ENCODE measurements at regions not wholly inside any gene's neighbourhood (a gene's known extent, or its start where the extent isn't known, plus 50 kb on each side); places are given as distances from the start of the nearest gene placed in this dataset.

GRCh38 chr2:18077704-18078103, 199.2 kb downstream of the KCNS3 start:
- TF ChIP-seq HNF4A (conservative IDR thresholded peaks at IDR 0.05) (no peak), GABPA (IDR thresholded peaks at IDR 0.05 in 1 of 2, conservative IDR thresholded peaks at IDR 0.05 in 1 of 2) (no peak), RAD21 (IDR thresholded peaks at IDR 0.05) (no peak), YY1 (IDR thresholded peaks at IDR 0.05) (no peak), JUND (IDR thresholded peaks at IDR 0.05) (no peak), RXRA (IDR thresholded peaks at IDR 0.05) (no peak), FOXA2 (IDR thresholded peaks at IDR 0.05) (no peak), ZBTB33 (IDR thresholded peaks at IDR 0.05) (no peak), NR2F2 (IDR thresholded peaks at IDR 0.05) (no peak), EGR1 (IDR thresholded peaks at IDR 0.05; ENCODE audit: low read depth in 2 of 2) (no peak)
- TF ChIP-seq, protein P1, sequence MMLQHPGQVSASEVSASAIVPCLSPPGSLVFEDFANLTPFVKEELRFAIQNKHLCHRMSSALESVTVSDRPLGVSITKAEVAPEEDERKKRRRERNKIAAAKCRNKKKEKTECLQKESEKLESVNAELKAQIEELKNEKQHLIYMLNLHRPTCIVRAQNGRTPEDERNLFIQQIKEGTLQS (IDR thresholded peaks at IDR 0.05): no peak
- TF ChIP-seq, protein P2, sequence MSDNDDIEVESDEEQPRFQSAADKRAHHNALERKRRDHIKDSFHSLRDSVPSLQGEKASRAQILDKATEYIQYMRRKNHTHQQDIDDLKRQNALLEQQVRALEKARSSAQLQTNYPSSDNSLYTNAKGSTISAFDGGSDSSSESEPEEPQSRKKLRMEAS (IDR thresholded peaks at IDR 0.05): no peak
- H3K9ac ChIP-seq (ENCODE audit: low read depth in 1 of 2, low read length in 2 of 2): no peak overlapping the region
- H3K4me3 ChIP-seq (ENCODE audit: low read depth in 1 of 3, low read length in 3 of 3): no peak overlapping the region
- H3K27me3 ChIP-seq (ENCODE audit: control insufficient read depth in 4 of 4, insufficient read depth in 4 of 4, low read length in 3 of 4): peaks cover 0 to 6% (median 0%) of the 10 kb centered on the region in 4 donors
- no peak for DNase-seq (ENCODE audit: low spot score)
- no peaks in the 10 kb centered on the region for H3K9me3 ChIP-seq (ENCODE audit: control insufficient read depth in 4 of 4, low read length in 3 of 4)
- H3K27ac ChIP-seq (ENCODE audit: low read depth in 1 of 2, low read length in 2 of 2): no peak overlapping the region
- 75% methylated on average over 1 of the region's 1 CpG for WGBS
- H3K4me1 ChIP-seq (ENCODE audit: control insufficient read depth in 4 of 4, insufficient read depth in 4 of 4, low read length in 3 of 4): no peaks in the 10 kb centered on the region
- no peaks in the 10 kb centered on the region for H3K36me3 ChIP-seq (ENCODE audit: control insufficient read depth in 4 of 4, insufficient read depth in 3 of 4, low read depth in 1 of 4, low read length in 3 of 4)

DNA sequence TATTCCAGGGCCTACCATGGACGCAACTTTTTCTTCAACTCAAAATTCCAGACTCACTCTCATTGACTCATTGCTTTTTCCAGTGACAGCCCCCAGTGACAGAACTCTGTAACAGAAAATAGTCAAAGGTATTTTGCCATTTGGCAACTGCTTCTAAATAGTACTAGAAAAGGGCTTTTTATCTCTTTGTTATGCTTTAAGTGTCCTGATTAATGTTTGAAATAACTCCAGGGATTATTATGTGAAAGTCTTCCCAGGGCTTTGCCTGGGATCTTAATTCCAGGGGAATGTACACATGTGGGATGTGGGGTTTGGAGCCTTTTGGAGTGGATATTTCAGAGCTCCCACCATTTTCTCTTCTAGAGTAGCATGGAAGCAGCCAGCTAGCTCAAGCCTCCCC, 198.8 kb downstream of the KCNS3 start:
- Histone ChIP-seq H3K27me3 (ENCODE audit: control insufficient read depth in 4 of 4, insufficient read depth in 4 of 4, low read length in 3 of 4) (peaks cover 0 to 6% (median 0%) of the 10 kb centered on the region in 4 donors), H3K27ac (ENCODE audit: low read depth in 1 of 2, low read length in 2 of 2) (no peak overlapping the region), H3K9ac (ENCODE audit: low read depth in 1 of 2, low read length in 2 of 2) (no peak overlapping the region), H3K4me1 (ENCODE audit: control insufficient read depth in 4 of 4, insufficient read depth in 4 of 4, low read length in 3 of 4) (no peaks in the 10 kb centered on the region), H3K9me3 (ENCODE audit: control insufficient read depth in 4 of 4, low read length in 3 of 4) (no peaks in the 10 kb centered on the region), H3K4me3 (ENCODE audit: low read depth in 1 of 3, low read length in 3 of 3) (no peak overlapping the region), H3K36me3 (ENCODE audit: control insufficient read depth in 4 of 4, insufficient read depth in 3 of 4, low read depth in 1 of 4, low read length in 3 of 4) (no peaks in the 10 kb centered on the region)
- TF ChIP-seq NR2F2 (IDR thresholded peaks at IDR 0.05) (no peak), TAF1 (conservative IDR thresholded peaks at IDR 0.05) (no peak)
- TF ChIP-seq, protein P3, sequence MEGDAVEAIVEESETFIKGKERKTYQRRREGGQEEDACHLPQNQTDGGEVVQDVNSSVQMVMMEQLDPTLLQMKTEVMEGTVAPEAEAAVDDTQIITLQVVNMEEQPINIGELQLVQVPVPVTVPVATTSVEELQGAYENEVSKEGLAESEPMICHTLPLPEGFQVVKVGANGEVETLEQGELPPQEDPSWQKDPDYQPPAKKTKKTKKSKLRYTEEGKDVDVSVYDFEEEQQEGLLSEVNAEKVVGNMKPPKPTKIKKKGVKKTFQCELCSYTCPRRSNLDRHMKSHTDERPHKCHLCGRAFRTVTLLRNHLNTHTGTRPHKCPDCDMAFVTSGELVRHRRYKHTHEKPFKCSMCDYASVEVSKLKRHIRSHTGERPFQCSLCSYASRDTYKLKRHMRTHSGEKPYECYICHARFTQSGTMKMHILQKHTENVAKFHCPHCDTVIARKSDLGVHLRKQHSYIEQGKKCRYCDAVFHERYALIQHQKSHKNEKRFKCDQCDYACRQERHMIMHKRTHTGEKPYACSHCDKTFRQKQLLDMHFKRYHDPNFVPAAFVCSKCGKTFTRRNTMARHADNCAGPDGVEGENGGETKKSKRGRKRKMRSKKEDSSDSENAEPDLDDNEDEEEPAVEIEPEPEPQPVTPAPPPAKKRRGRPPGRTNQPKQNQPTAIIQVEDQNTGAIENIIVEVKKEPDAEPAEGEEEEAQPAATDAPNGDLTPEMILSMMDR (IDR thresholded peaks at IDR 0.05; ENCODE audit: low read depth, low read length, missing input control): no peak
- TF ChIP-seq, protein P2 (IDR thresholded peaks at IDR 0.05): no peak
- WGBS: 86% methylated on average over 1 of the region's 1 CpG
- DNase-seq (ENCODE audit: low spot score): no peak

DNA sequence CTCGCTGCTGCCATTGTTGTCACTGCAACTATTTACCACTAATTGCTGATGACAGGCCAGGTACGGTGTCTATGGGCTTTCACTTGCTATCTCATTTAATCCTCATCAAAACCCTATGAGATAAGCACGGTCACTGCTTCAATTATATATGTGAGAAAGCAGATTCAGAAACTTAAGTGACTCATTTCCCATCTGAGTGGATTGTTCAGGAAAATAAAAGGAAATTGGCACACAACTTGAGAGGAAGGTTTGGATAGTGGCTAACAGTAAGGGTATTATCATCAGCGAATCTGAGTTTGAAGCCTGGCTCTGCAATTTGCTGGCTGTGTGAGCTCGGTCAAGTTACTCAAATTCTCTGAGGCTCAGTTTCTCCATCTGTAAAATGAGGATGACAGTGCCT, 196.0 kb downstream of the KCNS3 start:
- Histone ChIP-seq H3K27me3 (ENCODE audit: control insufficient read depth in 4 of 4, insufficient read depth in 4 of 4, low read length in 3 of 4) (peaks cover 0 to 6% (median 1%) of the 10 kb centered on the region in 4 donors), H3K27ac (ENCODE audit: low read depth in 1 of 2, low read length in 2 of 2) (no peak overlapping the region), H3K9ac (ENCODE audit: low read depth in 1 of 2, low read length in 2 of 2) (no peak overlapping the region), H3K9me3 (ENCODE audit: control insufficient read depth in 4 of 4, low read length in 3 of 4) (no peaks in the 10 kb centered on the region), H3K4me3 (ENCODE audit: low read depth in 1 of 3, low read length in 3 of 3) (no peak overlapping the region), H3K36me3 (ENCODE audit: control insufficient read depth in 4 of 4, insufficient read depth in 3 of 4, low read depth in 1 of 4, low read length in 3 of 4) (no peaks in the 10 kb centered on the region), H3K4me1 (ENCODE audit: control insufficient read depth in 4 of 4, insufficient read depth in 4 of 4, low read length in 3 of 4) (no peaks in the 10 kb centered on the region)
- no peak for TF ChIP-seq TAF1 (conservative IDR thresholded peaks at IDR 0.05)
- TF ChIP-seq, protein P1 (IDR thresholded peaks at IDR 0.05): no peak
- TF ChIP-seq, protein P4, sequence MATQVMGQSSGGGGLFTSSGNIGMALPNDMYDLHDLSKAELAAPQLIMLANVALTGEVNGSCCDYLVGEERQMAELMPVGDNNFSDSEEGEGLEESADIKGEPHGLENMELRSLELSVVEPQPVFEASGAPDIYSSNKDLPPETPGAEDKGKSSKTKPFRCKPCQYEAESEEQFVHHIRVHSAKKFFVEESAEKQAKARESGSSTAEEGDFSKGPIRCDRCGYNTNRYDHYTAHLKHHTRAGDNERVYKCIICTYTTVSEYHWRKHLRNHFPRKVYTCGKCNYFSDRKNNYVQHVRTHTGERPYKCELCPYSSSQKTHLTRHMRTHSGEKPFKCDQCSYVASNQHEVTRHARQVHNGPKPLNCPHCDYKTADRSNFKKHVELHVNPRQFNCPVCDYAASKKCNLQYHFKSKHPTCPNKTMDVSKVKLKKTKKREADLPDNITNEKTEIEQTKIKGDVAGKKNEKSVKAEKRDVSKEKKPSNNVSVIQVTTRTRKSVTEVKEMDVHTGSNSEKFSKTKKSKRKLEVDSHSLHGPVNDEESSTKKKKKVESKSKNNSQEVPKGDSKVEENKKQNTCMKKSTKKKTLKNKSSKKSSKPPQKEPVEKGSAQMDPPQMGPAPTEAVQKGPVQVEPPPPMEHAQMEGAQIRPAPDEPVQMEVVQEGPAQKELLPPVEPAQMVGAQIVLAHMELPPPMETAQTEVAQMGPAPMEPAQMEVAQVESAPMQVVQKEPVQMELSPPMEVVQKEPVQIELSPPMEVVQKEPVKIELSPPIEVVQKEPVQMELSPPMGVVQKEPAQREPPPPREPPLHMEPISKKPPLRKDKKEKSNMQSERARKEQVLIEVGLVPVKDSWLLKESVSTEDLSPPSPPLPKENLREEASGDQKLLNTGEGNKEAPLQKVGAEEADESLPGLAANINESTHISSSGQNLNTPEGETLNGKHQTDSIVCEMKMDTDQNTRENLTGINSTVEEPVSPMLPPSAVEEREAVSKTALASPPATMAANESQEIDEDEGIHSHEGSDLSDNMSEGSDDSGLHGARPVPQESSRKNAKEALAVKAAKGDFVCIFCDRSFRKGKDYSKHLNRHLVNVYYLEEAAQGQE (IDR thresholded peaks at IDR 0.05): no peak
- TF ChIP-seq HNF4A (conservative IDR thresholded peaks at IDR 0.05): no peak
- TF ChIP-seq GABPA (IDR thresholded peaks at IDR 0.05 in 1 of 2, conservative IDR thresholded peaks at IDR 0.05 in 1 of 2): no peak
- TF ChIP-seq RAD21 (IDR thresholded peaks at IDR 0.05): no peak
- TF ChIP-seq FOXA2 (IDR thresholded peaks at IDR 0.05): no peak
- WGBS: 74% methylated on average over 5 of the region's 5 CpGs
- no peak for DNase-seq (ENCODE audit: low spot score)

All from liver (tissue), 8 donors.